Daoy (cell line): ENCODE measurements at regions not wholly inside any gene's neighbourhood (a gene's known extent, or its start where the extent isn't known, plus 50 kb on each side); places are given as distances from the start of the nearest gene placed in this dataset.
"Not testable (repeated sequence)": the region's sequence is repeated elsewhere in the genome, so short reads cannot be mapped to it uniquely, and the experiment has no call there.

Source experiments
- DNase-seq: peaks from one replicate; pipeline ENCODE4 v3.0.0-alpha.2; 2015; ENCODE audit warnings: low read depth

DNA sequence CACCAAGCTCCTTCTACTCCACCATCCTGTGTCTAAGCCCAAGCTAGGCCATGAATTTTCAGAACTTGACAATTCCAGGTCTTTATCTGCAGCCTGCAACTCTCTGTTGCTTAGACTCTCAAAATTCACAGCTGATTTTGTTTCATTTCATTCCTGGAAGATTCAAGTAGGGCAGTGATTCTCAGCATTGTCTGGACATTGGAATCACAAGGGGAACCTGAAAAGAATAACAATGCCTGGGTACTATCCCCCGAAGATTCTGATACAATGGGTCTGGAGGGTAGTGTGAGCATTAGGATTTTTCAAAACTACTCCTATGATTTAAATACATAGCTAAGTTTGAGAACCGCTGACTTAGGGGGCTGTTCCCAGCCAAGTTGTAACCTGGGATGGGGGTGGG lies 534.7 kb upstream of the IL12A start:
- DNase-seq = no peak

DNA sequence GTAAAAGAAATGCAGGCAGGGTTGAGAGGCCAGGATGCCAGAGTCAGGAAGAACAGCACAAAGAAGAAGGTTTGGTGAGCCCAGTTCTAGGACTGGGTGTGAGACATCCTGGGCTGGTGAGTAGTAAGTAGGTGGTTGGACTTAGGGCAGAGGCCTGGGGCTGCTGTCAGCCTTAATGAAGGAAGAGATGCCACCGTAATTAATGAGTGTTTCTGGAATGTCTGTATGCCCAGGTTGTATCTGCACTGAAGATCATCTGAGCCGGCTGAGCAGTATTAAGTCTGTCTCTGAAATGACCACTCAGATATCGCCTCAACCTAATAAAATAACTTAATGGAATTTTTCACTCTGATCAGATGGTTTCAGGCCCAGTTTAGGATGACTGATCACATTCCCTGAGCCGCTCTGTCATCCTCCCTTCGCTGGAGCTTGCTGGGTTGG lies 532.9 kb upstream of the IL12A start:
- peak; percentile 4 for DNase-seq

DNA sequence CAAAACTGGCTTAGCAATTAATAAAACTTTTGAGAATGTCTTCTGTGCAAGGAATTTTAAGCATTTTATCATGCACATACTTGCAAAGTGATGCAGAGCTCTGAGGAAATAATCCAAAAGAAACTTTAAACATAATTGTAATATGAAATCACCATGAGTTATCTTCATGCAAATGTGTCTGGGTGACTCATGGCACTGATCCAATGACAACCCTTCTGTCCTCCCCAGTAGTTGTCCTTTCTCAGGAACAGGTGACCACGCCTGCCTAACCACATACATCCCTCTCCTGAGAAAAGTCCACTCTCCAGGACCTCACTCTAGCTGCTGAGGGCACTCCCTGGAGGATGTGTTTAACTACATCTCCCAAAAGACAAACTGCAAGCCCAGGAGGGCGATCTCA lies 530.6 kb upstream of the IL12A start:
- DNase-seq = peak; percentile 76

DNA sequence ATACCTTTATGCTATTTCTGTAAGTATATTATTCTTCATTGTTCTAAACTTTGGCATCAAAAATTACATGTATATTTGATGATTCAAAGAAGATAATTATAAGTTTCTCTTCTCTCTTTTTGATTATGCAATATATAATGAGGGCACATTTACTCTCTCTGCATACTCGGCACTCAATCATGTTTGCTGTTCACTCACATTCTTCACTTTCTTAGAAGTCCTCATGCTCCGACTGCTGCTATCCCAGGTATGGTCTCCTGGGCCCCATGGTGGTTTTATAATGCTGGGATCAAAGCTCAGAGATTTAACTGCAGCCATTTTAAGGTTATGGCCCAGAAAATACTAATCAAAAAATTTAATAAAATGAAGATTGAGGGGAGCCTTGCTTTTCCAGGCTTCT lies 529.7 kb upstream of the IL12A start:
- DNase-seq = no peak

DNA sequence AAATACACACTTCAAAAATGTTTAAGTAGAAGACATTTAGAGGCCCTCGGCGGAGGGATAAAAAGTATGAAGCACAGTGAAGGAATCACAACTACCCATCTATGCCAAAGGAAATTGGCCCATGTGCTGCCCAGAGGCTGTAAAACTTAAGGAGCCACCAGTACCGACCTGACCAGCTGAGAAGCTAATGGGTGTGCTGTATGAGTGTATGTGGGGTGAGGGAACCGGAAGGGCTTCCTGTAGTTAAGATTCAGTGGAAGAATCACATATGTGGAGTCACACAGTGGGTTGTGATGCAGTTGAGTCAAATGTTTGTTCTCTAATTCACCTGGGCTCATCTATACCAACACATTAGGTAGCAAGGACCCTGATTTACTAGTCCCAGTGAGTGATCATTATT lies 516.0 kb upstream of the IL12A start:
- DNase-seq = peak; percentile 4

DNA sequence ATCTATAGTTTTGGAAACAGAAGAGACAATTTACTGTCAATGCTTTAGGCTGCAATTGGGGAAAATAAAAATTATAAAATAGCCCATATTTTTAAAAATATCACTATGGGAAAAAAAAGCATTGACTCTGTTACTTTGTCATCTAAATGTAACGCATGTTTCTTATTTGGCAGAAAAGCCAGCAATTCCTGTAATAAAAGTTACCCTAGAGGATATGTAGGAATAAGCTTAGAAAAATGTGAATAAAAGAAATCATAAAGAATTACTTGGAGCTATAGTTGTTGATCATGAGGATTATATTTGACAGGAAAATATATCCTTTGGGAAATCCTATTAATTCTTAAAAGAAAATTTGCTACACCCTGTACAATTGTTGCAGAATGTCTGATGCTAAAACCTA lies 515.4 kb upstream of the IL12A start:
- no peak for DNase-seq

DNA sequence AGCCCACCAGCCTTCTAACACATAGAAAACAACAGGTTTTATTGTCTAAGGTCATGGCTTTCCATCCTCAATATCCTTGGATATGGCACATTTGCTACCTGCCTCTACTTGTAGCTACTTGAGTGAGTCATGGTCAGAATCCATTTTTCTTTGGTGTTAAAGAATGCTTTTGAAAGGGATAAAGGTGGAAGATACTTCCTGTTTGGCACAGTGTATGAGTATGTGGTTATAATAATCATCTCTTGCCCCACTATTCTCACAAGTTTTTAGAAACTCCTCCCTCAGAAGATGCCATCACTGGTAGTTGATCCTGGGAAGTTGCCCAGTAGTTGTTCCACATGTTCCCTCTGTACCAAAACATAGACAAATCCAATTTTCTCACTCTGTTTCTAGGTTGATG lies 508.6 kb upstream of the IL12A start:
- no peak for DNase-seq

DNA sequence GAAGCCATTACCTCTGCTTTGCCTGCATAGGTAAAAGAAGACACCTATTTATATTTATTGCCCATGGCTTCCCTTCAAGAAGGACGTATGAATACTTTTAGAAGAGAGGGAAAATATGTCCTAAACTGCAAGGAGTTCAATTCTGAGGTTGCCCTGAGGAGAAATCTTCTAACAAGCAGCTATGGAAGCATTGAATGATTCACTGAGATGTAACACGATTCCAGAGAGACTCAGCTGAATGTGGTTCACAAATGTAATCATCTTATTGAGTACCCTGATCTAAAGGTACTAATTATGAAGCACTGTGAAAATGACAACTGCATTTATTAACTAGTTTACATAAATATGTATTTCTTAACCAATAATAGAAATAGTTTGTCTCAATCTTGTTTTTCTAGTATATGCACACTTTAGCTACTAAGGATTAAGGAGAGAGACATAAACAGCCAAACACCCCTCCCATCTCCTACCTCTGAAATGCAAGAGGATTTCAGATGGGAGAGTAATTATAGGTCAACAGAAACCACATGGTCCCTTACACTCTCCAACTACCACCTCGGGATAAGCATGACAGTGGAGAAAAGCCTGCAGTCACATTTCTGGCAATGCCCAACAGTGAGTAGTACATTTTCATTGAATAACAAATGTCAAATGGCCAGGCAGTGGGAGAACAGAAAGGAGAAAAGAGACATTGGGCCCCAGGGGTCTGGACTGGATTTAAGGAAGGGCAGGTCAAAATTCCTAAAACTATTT lies 506.2 kb upstream of the IL12A start:
- DNase-seq = no peak

DNA sequence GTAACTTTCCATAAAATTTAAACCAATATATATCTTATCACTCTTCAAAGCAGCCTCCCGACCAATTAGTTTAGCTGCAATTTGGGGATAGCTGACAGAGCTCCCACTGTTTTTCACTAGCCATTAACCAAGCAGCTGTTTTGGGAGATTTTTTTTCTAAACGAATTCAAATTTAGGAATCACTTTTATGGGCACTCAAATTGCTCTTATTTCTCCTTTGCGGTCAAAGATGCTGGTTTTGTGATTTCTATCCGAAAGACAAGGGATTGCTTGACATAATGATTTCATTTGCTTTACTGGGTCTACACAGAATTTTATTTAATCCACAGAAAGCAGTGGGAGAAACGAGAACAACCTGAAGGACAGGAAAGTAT lies 505.7 kb upstream of the IL12A start:
- no peak for DNase-seq

DNA sequence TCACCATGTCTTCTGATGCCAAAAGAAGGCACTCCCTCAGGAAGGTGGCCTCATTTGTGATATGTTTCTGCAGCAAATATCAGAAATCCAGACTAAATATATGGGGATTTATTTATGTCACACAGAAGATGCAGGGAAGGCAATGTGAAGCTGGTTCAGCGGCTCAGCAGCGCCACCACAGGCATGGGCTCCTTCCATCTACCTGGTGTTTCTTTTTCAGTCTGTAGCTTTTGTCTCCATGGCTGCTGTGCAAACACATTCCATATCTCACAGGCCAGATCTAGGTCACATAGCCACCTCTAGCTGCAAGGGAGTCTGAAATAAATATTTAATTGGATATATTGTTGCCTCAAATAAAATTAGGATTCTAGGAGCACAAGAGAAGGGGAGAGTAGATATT lies 502.1 kb upstream of the IL12A start:
- DNase-seq = no peak

DNA sequence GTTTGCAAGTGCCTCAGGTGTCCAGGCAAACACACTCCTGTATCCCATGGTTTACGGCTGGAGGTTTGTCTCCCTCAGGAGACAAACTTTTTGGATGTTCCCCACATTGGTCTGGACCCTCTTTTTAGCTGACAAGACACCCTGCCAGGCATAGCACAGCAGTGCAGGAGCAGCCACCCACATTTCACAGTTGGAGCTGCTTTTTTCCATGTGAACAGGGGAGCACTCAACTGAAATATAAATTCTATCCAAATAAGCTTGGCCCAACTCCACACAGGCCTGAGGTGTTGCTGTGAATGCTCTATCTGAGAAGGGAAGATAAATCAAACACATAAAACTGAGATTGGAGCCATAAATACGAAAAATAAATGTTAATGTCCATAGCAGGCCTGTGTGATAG lies 501.3 kb upstream of the IL12A start:
- DNase-seq = no peak

DNA sequence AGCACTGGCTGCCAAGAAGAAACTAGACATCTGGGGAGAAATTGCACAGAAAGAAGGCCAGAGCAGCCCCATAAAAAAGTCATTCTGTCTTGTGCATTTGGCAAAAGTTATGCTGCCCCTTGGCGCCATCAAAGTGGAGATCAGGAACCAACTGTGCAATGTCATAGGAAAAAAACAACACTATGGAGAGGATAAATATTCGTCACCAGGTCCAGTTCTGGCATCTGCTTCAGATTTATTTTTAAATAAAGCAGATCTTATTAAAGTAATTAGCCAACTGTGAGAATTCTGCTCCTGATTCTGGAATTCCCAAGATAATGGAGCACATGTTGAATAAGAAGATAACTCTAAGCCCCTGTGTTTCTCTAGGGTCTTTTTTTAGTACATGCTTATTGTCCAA lies 500.0 kb upstream of the IL12A start:
- DNase-seq = no peak

DNA sequence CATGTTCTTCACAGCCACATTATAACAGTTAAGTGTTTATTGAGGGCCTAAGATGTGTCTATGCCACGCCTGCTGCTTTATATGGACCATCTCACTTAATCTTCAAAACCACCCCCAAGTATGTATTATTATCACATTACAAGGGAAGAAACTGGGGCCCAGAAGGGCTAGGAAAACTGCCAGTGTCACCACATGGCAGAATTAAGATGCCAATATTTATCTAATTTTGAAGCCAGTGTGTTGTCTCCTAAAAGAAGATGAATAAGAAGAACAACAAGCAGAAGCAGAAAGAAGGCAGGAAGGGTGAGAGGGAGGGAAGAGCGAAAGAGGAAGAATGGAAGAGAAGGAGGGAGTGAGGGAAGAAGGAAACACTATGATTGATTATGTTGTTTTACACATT lies 491.3 kb upstream of the IL12A start:
- no peak for DNase-seq

DNA sequence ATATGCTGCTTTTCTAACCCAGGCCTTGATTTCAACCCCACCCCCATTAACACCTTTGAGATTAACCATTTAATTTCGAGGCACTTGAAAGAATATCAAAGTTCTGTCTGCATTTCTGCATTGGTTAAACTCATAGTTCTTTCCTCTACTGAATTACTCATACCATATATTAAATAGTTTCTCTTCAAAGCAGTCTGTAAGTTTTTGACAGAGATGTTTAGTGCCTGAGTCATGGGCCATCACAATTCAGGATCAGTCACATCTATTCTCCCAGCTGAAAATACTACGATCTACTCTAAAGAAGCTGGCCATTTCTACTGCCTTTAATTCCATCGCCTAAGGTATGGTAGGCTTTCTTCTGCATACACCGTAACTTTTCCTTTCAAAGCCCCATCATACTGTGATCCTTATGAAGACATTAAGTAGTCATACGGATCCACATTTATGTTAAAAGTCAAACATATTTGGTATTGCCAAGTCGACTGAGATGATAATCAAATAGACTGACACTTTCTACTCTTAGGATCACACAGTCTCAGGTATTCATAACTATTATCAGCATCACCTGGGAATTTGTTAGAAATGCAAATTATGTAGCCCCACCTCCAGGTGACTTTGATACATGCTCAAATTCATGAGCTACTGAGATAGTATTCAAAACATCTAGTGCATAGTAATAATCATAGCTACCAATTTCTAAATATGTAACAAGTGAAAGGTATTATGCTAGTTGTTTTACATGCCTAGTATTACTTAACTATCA lies 489.4 kb upstream of the IL12A start:
- DNase-seq = peak; percentile 11

DNA sequence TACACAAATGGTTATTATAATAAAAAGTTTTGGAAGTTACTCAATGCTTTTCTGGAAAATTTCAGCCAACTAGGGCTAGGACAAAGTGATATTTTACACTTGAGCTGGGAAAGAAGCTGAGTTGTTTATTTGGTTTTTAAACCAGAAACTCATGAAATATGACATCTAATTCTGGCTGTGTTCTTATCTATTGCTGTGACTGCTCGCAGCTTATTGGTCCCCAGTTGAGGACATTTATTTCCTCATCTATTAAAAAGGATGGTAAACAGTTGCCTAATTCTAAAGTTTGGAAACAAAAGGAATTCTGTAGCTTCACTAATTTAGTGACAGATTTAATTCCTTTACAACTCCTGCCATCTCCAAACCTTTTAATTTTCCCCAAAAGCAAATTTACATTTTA lies 487.6 kb upstream of the IL12A start:
- no peak for DNase-seq

DNA sequence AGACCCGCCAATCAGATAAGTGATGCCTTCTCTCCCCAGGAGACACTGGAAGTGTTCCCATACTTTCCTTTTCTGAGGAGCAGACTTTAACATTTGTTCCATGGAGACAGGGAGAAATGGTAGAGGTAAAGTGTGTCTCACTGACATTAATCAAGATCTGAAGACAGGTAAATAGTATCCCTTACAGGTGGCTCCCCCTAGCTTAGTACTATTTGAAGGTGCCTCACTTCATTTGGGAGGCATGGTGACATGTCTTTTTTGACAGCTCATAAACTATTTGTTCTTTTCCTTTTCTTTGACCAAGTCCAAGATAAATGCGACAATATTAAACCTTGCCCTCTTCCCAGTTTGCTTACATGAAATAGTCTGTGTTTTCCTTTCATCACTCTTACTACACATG lies 485.6 kb upstream of the IL12A start:
- DNase-seq = no peak

DNA sequence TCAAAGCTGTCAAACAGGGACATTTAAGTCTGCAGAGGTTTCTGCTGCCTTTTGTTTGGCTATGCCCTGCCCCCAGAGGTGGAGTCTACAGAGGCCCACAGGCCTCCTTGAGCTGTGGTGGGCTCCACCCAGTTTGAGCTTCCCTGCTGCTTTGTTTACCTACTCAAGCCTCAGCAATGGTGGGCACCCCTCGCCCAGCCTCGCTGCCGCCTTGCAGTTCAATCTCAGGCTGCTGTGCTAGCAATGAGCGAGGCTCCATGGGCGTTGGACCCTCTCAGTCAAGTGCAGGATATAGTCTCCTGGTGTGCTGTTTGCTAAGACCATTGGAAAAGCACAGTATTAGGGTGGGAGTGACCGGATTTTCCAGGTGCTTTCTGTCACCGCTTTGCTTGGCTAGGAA lies 477.6 kb upstream of the IL12A start:
- DNase-seq = not testable (repeated sequence)

DNA sequence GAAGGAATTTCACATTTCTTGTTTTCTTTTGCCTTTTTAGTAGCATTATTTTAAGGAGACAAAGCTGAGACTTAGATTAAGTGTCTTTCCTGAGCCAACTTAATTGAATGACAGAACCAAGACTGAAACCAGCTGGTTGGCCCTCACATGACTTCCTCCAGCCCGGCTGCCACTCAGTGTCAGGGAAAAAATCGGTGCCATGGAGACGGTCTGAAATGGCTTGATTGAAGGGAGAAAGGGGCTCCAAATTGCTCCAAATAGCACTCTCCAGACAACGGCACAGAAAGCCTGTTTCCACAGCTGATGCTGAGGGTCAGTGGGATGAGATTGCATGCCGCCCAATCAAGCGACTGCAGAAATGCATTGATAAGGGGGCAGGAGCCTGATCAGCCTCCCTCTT lies 475.2 kb upstream of the IL12A start:
- no peak for DNase-seq

DNA sequence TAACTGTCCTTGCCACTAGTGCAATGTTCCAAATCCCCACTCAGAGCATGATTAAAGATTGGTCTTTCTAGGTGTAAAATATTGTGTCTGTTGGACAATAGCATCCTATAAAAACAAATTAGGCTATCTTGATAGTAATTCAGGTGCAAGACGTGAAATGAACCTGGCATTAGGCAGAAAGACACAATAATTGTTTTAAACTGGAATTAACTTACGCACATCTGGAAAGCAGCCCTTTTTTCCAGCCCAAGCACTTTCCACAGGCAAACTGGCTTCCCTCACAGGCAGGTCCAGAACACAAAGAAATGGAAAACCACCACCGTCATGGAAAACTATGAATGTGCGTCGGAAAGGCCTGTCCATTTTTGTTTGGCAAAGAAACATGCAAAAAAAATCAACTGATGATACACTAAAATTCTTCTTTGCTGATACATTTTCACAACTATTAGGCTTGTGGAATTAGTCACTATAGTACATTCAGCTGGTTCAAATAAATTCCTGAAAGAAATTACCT lies 474.7 kb upstream of the IL12A start:
- no peak for DNase-seq

DNA sequence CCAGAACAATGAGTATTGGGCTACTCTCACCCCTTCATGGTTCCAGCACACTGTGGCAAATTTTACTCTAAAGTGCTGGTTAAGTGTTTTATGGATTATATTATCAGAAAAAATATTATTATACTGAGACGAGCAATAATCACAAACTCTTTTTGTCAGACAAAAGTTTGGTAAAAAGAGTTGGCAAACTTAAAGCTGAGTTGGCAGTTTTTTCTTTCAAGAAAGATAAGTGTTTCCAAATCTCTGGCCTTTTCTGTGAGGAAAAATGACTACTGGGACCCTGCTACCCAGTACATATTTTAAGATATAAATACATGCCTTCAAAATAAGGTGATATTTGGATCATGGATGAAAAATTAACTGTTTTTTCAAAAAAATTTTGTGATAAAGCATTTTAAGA lies 471.5 kb upstream of the IL12A start:
- no peak for DNase-seq

DNA sequence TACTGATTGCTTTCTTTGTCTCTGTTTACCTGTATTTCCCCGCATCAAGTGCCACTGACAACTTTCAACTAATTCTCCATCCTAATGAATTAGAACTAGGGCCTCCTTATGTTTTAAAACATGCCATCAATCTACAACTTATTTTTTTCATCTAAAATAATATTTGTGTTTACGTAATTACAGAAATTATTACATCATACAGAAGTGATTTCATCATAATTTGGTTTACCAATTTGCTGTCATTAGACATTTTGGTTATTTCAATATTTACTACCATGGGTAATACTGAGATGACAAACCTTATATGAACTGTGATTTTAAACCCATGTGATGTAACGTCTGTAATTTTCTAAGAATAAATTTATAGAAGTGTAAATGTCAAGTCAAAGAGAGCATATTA lies 468.0 kb upstream of the IL12A start:
- DNase-seq = no peak

DNA sequence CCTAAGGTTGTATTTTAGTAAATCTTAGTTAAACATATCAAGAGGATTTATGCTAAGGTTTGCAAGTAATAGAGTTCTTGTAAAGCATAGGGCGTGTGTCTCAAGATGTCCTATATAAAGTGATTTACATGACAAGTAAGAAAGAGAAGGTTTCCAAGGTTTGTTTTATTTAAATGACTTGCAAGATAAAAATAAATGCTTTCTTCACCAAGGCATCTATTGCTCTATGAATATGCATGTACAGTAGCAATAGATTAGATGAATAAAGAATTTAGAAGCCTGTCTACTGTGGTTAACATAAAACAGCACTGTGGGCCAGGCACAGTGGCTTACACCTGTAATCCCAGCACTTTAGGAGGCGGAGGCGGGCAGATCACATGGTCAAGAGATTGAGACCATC lies 466.4 kb upstream of the IL12A start:
- DNase-seq = no peak

DNA sequence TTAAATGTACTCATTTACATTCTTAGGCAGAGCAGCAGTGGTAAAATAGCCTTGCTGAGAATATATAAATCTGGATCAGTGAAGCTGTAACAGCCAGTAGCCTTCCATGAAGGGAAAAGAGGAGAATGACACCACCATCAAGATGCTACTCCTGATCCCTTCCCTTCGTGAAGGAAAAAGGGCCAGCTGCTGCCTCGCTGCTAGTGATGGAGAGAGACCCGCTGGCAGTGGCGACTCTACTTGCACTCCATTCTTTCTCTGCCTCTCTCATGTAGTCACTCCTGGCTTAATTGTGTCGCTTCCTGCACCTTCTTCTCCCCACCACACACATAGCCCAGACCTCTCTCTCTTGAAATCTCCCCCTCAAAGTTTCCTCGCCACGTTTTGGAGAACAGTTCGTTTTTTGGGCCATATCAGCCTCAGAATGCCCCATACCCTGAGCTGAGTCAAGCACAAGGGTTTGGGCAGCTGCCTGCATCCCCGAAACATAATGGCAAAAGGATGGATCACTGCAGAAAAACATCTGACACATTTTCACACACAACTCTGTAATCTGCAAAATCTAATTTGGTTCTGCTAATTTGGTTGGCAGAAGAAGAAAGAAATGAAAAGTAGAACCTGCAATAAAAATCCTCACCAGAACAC lies 460.3 kb upstream of the IL12A start:
- no peak for DNase-seq
